H9 (cell line): ENCODE measurements at regions not wholly inside any gene's neighbourhood (a gene's known extent, or its start where the extent isn't known, plus 50 kb on each side); places are given as distances from the start of the nearest gene placed in this dataset.

ENCODE experiments used
- DNase-seq: peaks from one replicate; pipeline ENCODE4 v3.0.0-alpha.2; 2017
- H2AFZ ChIP-seq: one replicate; pipeline ENCODE4 v1.6.1; 2013; ENCODE audit warnings: mild to moderate bottlenecking, low read length, control low read depth, moderate library complexity
- H2AK5ac ChIP-seq: 2 replicates; pipeline ENCODE4 v1.6.1; 2013; ENCODE audit warnings: low read length, control low read depth, mixed read lengths; ENCODE audit not compliant: insufficient read length
- H2BK120ac ChIP-seq: one replicate; pipeline ENCODE4 v1.6.1; 2013; ENCODE audit warnings: low read depth, mild to moderate bottlenecking, low read length, control low read depth, inconsistent platforms; ENCODE audit not compliant: poor library complexity, severe bottlenecking
- H2BK12ac ChIP-seq: 2 replicates; pipeline ENCODE4 v1.6.1; 2013; ENCODE audit warnings: low read length, control low read depth, mixed read lengths, low read depth; ENCODE audit not compliant: insufficient read length
- H2BK15ac ChIP-seq: 2 replicates; pipeline ENCODE4 v1.6.1; 2013; ENCODE audit warnings: low read depth, low read length, control low read depth
- H2BK20ac ChIP-seq: one replicate; pipeline ENCODE4 v1.6.1; 2013; ENCODE audit warnings: low read depth, mild to moderate bottlenecking, low read length, control low read depth, inconsistent platforms; ENCODE audit not compliant: poor library complexity, severe bottlenecking
- H2BK5ac ChIP-seq: 2 replicates; pipeline ENCODE4 v1.6.1; 2013; ENCODE audit warnings: low read length, control low read depth, mixed read lengths; ENCODE audit not compliant: insufficient read length
- H3K14ac ChIP-seq: 2 replicates; pipeline ENCODE4 v1.6.1; 2013; ENCODE audit warnings: low read length, control low read depth; ENCODE audit not compliant: insufficient read depth
- H3K18ac ChIP-seq: 2 replicates; pipeline ENCODE4 v1.6.1; 2013; ENCODE audit warnings: low read depth, mild to moderate bottlenecking, mixed read lengths, low read length, control low read depth; ENCODE audit not compliant: insufficient read length
- H3K23ac ChIP-seq: 2 replicates; pipeline ENCODE4 v1.6.1; 2013; ENCODE audit warnings: low read length, control low read depth, mixed read lengths, low read depth; ENCODE audit not compliant: insufficient read length
- H3K23me2 ChIP-seq: 2 replicates; pipeline ENCODE4 v1.6.1; 2013; ENCODE audit warnings: low read depth, mild to moderate bottlenecking, mixed read lengths, low read length, control low read depth; ENCODE audit not compliant: insufficient read length, poor library complexity, severe bottlenecking
- H3K27ac ChIP-seq: 2 replicates; pipeline ENCODE4 v1.5.1; 2013; ENCODE audit warnings: low read length, control low read depth, mixed read lengths, low read depth; ENCODE audit not compliant: insufficient read length
- H3K27me3 ChIP-seq: 2 replicates; pipeline ENCODE4 v1.6.1; 2013; ENCODE audit warnings: low read length, control low read depth, inconsistent platforms; ENCODE audit not compliant: insufficient read depth
- H3K4ac ChIP-seq: 2 replicates; pipeline ENCODE4 v1.6.1; 2013; ENCODE audit warnings: low read depth, mild to moderate bottlenecking, control low read depth, inconsistent platforms, low read length, moderate library complexity
- H3K4me1 ChIP-seq: 2 replicates; pipeline ENCODE4 v1.6.1; 2013; ENCODE audit warnings: low read length, control low read depth, inconsistent platforms; ENCODE audit not compliant: insufficient read depth
- H3K4me2 ChIP-seq: 2 replicates; pipeline ENCODE4 v1.6.1; 2013; ENCODE audit warnings: low read length, control low read depth, mixed read lengths; ENCODE audit not compliant: insufficient read length, insufficient read depth
- H3K56ac ChIP-seq: 2 replicates; pipeline ENCODE4 v1.6.1; 2013; ENCODE audit warnings: low read depth, mild to moderate bottlenecking, mixed read lengths, low read length, control low read depth; ENCODE audit not compliant: insufficient read length
- H3K79me1 ChIP-seq: 2 replicates; pipeline ENCODE4 v1.6.1; 2013; ENCODE audit warnings: low read depth, mild to moderate bottlenecking, moderate library complexity, low read length, control low read depth, inconsistent platforms; ENCODE audit not compliant: insufficient read depth, poor library complexity, severe bottlenecking
- H3K79me2 ChIP-seq: 2 replicates; pipeline ENCODE4 v1.6.1; 2013; ENCODE audit warnings: low read length, control low read depth, inconsistent platforms; ENCODE audit not compliant: insufficient read depth
- H3K9ac ChIP-seq: 2 replicates; pipeline ENCODE4 v1.6.1; 2013; ENCODE audit warnings: low read length, control low read depth, mixed read lengths; ENCODE audit not compliant: insufficient read length; ENCODE audit errors: extremely low read depth
- H3K9me3 ChIP-seq: one replicate; pipeline ENCODE4 v1.6.1; 2013; ENCODE audit warnings: low read depth, low read length, inconsistent platforms; ENCODE audit not compliant: control insufficient read depth
- H3T11ph ChIP-seq: one replicate; pipeline ENCODE4 v1.6.1; 2013; ENCODE audit warnings: mild to moderate bottlenecking, low read length, control low read depth, inconsistent platforms
- H4K20me1 ChIP-seq: one replicate; pipeline ENCODE4 v1.6.1; 2013; ENCODE audit not compliant: control insufficient read depth, insufficient read length, insufficient read depth
- H4K5ac ChIP-seq: 2 replicates; pipeline ENCODE4 v1.6.1; 2013; ENCODE audit warnings: low read depth, mild to moderate bottlenecking, mixed read lengths, low read length, control low read depth; ENCODE audit not compliant: insufficient read length
- H4K8ac ChIP-seq: replicated peaks from 2 replicates; pipeline ENCODE4 v1.6.1; 2013; ENCODE audit warnings: low read length, control low read depth, mixed read lengths, low read depth; ENCODE audit not compliant: insufficient read length
- H4K91ac ChIP-seq: 2 replicates; pipeline ENCODE4 v1.6.1; 2013; ENCODE audit warnings: low read depth, mild to moderate bottlenecking, moderate library complexity, mixed read lengths, low read length, control low read depth; ENCODE audit not compliant: insufficient read length
- H3K27ac Mint-ChIP-seq, 3 experiments: 2 replicates in 2 of 3; 3 replicates in 1 of 3; pipeline ENCODE4 v1.8.0; 2020 to 2021; ENCODE audit warnings: mixed read lengths in 3 of 3, mild to moderate bottlenecking in 1 of 3, moderate library complexity in 1 of 3
- H3K27me3 Mint-ChIP-seq: 2 replicates; pipeline ENCODE4 v1.8.0; 2021; ENCODE audit warnings: low read depth, mild to moderate bottlenecking, moderate library complexity, mixed read lengths
- H3K36me3 Mint-ChIP-seq, 3 experiments: 2 replicates in 2 of 3; 3 replicates in 1 of 3; pipeline ENCODE4 v1.8.0; 2020 to 2021; ENCODE audit warnings: low read depth in 3 of 3, mixed read lengths in 3 of 3; ENCODE audit not compliant: insufficient read depth in 1 of 3
- H3K4me1 Mint-ChIP-seq, 2 experiments: 2 replicates each; pipeline ENCODE4 v1.8.0; 2020; ENCODE audit warnings: mixed read lengths in 2 of 2
- H3K4me3 Mint-ChIP-seq, 2 experiments: 2 replicates in 1 of 2; 3 replicates in 1 of 2; pipeline ENCODE4 v1.8.0; 2020 to 2021; ENCODE audit warnings: mild to moderate bottlenecking in 2 of 2, mixed read lengths in 2 of 2, moderate library complexity in 1 of 2
- H3K9me3 Mint-ChIP-seq, 2 experiments: 2 replicates in 1 of 2; 3 replicates in 1 of 2; pipeline ENCODE4 v1.8.0; 2020; ENCODE audit warnings: mild to moderate bottlenecking in 2 of 2, mixed read lengths in 2 of 2, moderate library complexity in 1 of 2
- WGBS: extraction: QIAGEN DNeasy Blood & Tissue Kit; methylation state at CpG from one replicate; pipeline ENCODE4 v1.1.7; 2013; ENCODE audit warnings: missing lambda C conversion rate, low lambda C conversion rate, mixed read lengths; ENCODE audit not compliant: insufficient read length; ENCODE audit errors: extremely low coverage; 5-methylcytosine and 5-hydroxymethylcytosine counted together
- TF ChIP-seq, protein P1 (sequence below): fragments of 200-600 bp; sonication (generic); conservative IDR thresholded peaks from 3 replicates; pipeline ENCODE4 v1.8.0; 2021; ENCODE audit warnings: antibody characterized with exemption, mild to moderate bottlenecking

DNA sequence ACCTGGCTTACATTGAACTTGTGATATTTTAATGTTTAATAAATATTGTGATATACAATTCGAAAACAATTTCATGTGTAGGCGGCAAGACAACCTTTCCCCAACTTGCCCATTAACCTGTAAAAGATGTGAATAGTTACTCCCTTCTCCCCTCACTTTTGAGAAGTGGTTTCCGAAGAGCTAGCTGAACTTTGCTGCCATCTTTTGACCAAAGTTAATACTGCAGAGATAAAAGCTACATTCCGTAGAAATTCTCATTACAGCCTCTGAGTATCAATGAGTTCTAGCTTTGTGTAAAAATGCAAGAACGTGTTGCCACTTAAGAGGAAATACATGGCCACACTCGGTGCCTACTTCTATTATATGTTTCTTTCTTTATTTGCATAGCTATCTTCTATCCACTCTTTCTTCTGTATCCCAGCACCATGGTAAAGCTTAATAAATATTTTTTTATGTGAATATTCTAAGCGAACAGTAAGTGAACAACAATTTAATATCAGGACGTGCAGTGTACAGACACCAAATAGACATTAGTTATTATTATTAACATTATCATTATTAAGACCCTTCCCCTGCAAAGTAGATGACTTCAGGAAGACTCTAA is 105.1 kb upstream of the TMEM260 start:
- Histone ChIP-seq H3K27ac (no peak overlapping the region), H2BK12ac (no peak overlapping the region), H3K14ac (no peak overlapping the region), H3K27me3 (no peaks in the 10 kb centered on the region), H4K20me1 (no peaks in the 10 kb centered on the region), H2BK15ac (no peak overlapping the region), H4K5ac (no peak overlapping the region), H3K79me2 (no peaks in the 10 kb centered on the region), H4K8ac (no peak overlapping the region), H3T11ph (no peak overlapping the region), H2BK20ac (no peak overlapping the region), H3K4ac (no peak overlapping the region), H3K18ac (no peak overlapping the region), H4K91ac (no peak overlapping the region), H3K56ac (no peak overlapping the region), H2AFZ (no peak overlapping the region), H3K9me3 (no peaks in the 10 kb centered on the region), H2AK5ac (no peak overlapping the region), H3K4me2 (no peak overlapping the region), H3K4me1 (no peaks in the 10 kb centered on the region), H2BK120ac (no peak overlapping the region), H2BK5ac (no peak overlapping the region), H3K23me2 (no peaks in the 10 kb centered on the region), H3K23ac (no peak overlapping the region), H3K9ac (no peak overlapping the region), H3K79me1 (no peaks in the 10 kb centered on the region)
- no peak for DNase-seq
- no CpG with 5 or more reads among the region's 8 CpGs for WGBS
- H3K4me1 Mint-ChIP-seq: no peaks in the 10 kb centered on the region
- TF ChIP-seq, protein P1, sequence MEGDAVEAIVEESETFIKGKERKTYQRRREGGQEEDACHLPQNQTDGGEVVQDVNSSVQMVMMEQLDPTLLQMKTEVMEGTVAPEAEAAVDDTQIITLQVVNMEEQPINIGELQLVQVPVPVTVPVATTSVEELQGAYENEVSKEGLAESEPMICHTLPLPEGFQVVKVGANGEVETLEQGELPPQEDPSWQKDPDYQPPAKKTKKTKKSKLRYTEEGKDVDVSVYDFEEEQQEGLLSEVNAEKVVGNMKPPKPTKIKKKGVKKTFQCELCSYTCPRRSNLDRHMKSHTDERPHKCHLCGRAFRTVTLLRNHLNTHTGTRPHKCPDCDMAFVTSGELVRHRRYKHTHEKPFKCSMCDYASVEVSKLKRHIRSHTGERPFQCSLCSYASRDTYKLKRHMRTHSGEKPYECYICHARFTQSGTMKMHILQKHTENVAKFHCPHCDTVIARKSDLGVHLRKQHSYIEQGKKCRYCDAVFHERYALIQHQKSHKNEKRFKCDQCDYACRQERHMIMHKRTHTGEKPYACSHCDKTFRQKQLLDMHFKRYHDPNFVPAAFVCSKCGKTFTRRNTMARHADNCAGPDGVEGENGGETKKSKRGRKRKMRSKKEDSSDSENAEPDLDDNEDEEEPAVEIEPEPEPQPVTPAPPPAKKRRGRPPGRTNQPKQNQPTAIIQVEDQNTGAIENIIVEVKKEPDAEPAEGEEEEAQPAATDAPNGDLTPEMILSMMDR: peak; percentile 90
- H3K4me3 Mint-ChIP-seq: no peak overlapping the region
- H3K27me3 Mint-ChIP-seq: no peaks in the 10 kb centered on the region; the same call in 1 of the 2 replicates
- no peak overlapping the region for H3K27ac Mint-ChIP-seq
- no peaks in the 10 kb centered on the region; a peak in 1 of 7 replicates for H3K36me3 Mint-ChIP-seq
- no peaks in the 10 kb centered on the region for H3K9me3 Mint-ChIP-seq
